Amniotic epithelial cell (primary cell): ENCODE measurements at regions not wholly inside any gene's neighbourhood (a gene's known extent, or its start where the extent isn't known, plus 50 kb on each side); places are given as distances from the start of the nearest gene placed in this dataset.

ENCODE experiments used
- DNase-seq: peaks from one replicate; pipeline ENCODE4 v3.0.0-alpha.2; 2010; ENCODE audit warnings: low read depth

- DNase-seq: no peak
Observed at GRCh38 chr2:72004201-72004915, 143.3 kb downstream of the CYP26B1 start.

DNA sequence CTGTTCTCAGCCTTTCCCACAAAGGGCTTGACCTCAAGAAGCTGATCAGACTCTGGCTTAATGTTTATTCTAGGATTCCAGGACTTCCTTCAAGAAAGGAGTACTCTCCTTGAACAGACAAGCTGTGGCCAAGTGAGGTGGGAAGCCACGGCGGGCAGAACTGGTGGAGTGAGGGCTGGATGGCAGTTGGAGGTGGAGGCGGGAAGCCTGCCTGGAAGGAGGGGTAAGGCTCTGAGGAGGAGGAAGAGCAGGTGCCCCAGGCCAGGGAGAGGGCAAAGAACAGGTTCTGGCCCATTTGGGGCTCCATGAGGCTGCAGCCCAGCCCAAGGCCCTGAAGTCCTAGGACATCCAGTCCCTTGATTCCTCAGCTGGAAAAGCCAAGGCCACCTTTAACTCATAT lies 143.9 kb downstream of the CYP26B1 start:
- DNase-seq: no peak

DNA sequence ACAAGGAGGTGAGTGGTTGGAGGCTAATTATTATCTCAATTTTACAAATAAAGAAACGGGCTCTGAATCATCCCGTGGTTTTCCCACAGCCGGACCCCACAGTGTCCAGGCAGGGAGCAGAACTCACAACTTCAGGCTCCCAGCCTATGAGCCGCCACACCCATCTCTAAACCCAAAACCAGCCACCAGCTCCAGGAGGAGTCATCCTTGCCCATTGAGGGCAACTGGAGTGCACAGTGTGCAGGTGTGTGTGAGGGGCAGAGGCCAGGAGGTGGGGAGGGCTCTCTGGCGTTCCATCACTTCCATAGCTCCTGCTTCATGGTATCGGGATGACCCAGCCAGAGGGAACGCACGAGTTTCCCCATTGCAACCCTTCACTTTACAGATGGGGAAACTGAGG lies 144.5 kb downstream of the CYP26B1 start:
- DNase-seq: no peak

GRCh38 chr2:72001937-72002690 lies 145.5 kb downstream of the CYP26B1 start:
- DNase-seq: no peak

GRCh38 chr2:72000110-72000509 lies 147.6 kb downstream of the CYP26B1 start:
- no peak for DNase-seq

DNA sequence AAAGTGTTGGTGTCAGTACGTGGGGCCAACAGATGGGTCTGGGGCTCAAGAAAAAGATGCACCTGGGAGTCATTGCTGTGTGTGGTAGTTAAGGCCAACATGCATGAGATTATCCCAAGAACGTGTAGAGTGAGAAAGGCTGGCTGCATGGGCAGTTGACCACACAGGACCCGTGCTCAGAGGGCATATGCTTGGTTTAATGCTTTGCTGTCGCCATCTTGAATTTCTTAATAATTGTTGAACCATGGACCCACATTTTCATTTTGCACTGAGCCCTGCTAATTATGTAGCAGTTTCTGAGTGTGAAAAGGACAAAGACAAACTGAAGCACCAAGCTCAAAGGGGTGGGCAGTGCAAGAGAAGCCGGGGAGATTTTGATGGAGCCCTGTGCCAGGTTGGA lies 148.1 kb downstream of the CYP26B1 start:
- DNase-seq: no peak

- no peak for DNase-seq
Observed at GRCh38 chr2:71997843-71998242, 149.8 kb downstream of the CYP26B1 start.

- DNase-seq: no peak
Observed at GRCh38 chr2:71995067-71995665, 152.5 kb downstream of the CYP26B1 start.

GRCh38 chr2:71992036-71992435 lies 155.6 kb downstream of the CYP26B1 start:
- no peak for DNase-seq

DNA sequence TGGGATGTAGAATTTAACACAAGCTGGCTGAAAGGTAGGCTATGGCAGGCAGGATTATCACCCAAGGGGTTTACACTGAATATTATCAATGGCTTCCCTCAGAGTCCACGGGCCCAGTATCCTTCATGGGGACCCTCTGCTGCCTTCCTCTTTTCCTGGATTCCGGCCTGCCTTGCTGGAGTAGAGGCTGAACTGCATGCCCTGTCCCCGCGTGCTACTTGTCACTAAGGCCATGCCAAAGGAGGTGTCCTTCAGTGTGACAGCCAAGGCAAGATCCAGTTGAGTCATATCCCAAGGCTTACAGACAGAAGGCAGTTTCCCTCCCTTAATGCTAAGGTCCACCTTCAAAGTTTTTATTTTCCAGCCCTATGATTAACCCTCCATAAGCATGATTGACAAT lies 156.3 kb downstream of the CYP26B1 start:
- no peak for DNase-seq

- no peak for DNase-seq
Observed at GRCh38 chr2:71990826-71991225, 156.8 kb downstream of the CYP26B1 start.

DNA sequence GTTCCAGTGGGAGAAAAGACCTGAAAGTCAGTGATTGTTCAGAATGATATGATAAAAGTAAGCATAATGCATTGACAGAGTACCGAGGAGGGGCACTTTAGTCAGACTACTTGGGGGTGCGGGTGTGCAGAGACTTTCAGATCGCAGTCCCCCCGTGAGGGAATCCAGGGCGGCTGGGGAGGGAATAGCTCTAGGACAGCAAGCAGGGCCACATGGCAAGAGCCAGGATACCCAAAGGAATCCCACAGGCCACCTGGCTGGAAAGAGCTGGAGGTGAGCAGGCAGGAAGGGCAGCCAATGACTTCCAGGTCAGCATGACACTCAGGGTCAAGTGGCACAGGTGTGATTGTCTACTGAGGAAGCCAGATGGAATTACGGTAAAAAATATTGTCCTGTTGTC lies 157.5 kb downstream of the CYP26B1 start:
- no peak for DNase-seq

DNA sequence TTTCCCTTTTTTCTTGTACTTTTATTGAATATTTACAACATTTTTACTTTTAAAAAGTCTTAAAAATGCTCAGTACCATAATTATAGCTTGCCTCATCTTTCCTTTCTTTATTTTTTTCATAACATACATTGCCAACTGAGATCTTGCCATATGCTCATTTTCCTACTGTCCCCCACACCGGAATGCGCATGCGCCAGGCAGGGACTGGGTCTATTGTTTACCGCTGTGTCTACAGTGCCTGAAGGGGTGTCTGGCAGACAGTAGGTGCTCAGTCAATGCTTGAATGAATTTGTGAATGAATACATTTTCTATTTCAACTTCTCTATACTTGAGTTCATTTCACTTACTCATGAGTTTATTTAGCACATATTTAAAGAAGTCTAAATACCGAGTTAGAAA lies 158.0 kb downstream of the CYP26B1 start:
- DNase-seq: no peak

GRCh38 chr2:71988170-71988569 lies 159.5 kb downstream of the CYP26B1 start:
- DNase-seq: no peak

DNA sequence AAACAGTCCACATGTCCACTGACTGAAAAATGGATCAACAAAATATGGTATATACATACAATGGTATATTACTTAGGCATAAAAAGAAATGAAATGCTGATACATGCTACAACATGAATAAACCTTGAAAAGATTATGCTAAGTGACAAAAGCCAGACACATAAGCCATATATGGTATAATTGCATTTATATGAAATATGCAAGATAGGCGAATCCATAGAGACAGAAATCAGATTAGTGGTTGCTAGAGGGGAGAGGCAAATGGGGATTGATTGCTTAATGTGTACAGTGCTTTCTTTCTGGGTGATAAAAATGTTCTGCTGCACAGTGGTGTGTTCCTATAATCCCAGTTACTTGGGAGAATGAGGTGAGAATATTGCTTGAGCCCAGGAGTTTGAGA lies 171.0 kb downstream of the CYP26B1 start:
- DNase-seq: no peak

DNA sequence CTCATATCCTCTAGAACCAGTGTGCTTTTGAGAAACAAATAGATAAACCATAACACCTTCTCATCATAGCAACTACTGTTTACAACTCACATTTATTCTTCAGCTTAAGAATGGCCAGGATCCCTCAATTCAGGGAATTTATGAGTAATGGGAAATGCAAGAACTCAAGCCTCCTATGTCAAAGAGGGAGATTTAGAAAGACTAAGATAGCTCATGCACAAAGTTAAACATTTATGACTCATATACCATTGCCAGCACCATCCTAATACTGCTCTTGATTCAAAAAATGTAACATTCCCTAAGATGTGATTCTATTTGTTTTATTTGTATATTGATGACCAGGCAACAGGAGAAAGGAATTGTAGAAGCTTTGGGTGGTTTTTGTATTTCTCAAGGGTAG lies 172.8 kb downstream of the CYP26B1 start:
- DNase-seq: no peak

- no peak for DNase-seq
Observed at GRCh38 chr2:71971493-71971892, 176.2 kb downstream of the CYP26B1 start.

GRCh38 chr2:71965530-71965929 lies 182.1 kb downstream of the CYP26B1 start:
- no peak for DNase-seq

GRCh38 chr2:71962911-71963694 lies 184.6 kb downstream of the CYP26B1 start:
- DNase-seq: no peak

GRCh38 chr2:71962350-71962749 lies 185.3 kb downstream of the CYP26B1 start:
- no peak for DNase-seq

GRCh38 chr2:71961289-71962027 lies 186.2 kb downstream of the CYP26B1 start:
- DNase-seq: no peak

- DNase-seq: no peak
Observed at GRCh38 chr2:71959494-71959893, 188.2 kb downstream of the CYP26B1 start.
